Fibroblast of lung (primary cell): ENCODE measurements at regions not wholly inside any gene's neighbourhood (a gene's known extent, or its start where the extent isn't known, plus 50 kb on each side); places are given as distances from the start of the nearest gene placed in this dataset.

Source experiments
- DNase-seq, 2 donors: peaks; one replicate each; pipeline versions ENCODE4 v3.0.0 to v3.0.0-alpha.2; 2010; ENCODE audit warnings: low read depth in 2 of 2
- H2AFZ ChIP-seq: 2 replicates; pipeline ENCODE4 v1.5.1; 2012; ENCODE audit warnings: low read length, control low read depth, inconsistent platforms
- H3K27ac ChIP-seq: 2 replicates; pipeline ENCODE4 v1.5.1; 2011; ENCODE audit warnings: low read length, control low read depth; ENCODE audit not compliant: insufficient read depth
- H3K27me3 ChIP-seq: 2 replicates; pipeline ENCODE4 v1.5.1; 2011; ENCODE audit warnings: mild to moderate bottlenecking, low read length; ENCODE audit not compliant: control insufficient read depth, insufficient read depth
- H3K36me3 ChIP-seq: 2 replicates; pipeline ENCODE4 v1.5.1; 2011; ENCODE audit warnings: low read length; ENCODE audit not compliant: control insufficient read depth, insufficient read depth
- H3K4me1 ChIP-seq: 2 replicates; pipeline ENCODE4 v1.5.1; 2011; ENCODE audit warnings: low read length; ENCODE audit not compliant: control insufficient read depth, insufficient read depth; ENCODE audit errors: extremely low read depth
- H3K4me2 ChIP-seq: 2 replicates; pipeline ENCODE4 v1.5.1; 2011; ENCODE audit warnings: low read length, control low read depth; ENCODE audit not compliant: insufficient read depth; ENCODE audit errors: extremely low read depth
- H3K4me3 ChIP-seq, 4 experiments: fragments of 200-600 bp in 1 of 4; sonication (generic) in 1 of 4; replicated peaks in 1 of 4; 2 replicates each; pipeline ENCODE4 v1.5.1; 2011 to 2016; ENCODE audit warnings: low read length in 4 of 4, low read depth in 3 of 4, mild to moderate bottlenecking in 3 of 4, control low read depth in 2 of 4, inconsistent platforms in 1 of 4, mixed read lengths in 1 of 4; ENCODE audit not compliant: insufficient read depth in 1 of 4; ENCODE audit errors: control extremely low read depth in 1 of 4
- H3K79me2 ChIP-seq: 2 replicates; pipeline ENCODE4 v1.5.1; 2012; ENCODE audit warnings: mild to moderate bottlenecking, low read length, inconsistent platforms; ENCODE audit not compliant: control insufficient read depth, insufficient read depth
- H3K9ac ChIP-seq: 2 replicates; pipeline ENCODE4 v1.5.1; 2011; ENCODE audit warnings: mild to moderate bottlenecking, low read length, control low read depth; ENCODE audit not compliant: insufficient read depth
- H3K9me3 ChIP-seq: 2 replicates; pipeline ENCODE4 v1.5.1; 2012; ENCODE audit warnings: low read depth, low read length; ENCODE audit not compliant: control insufficient read depth, insufficient read depth
- H4K20me1 ChIP-seq: 2 replicates; pipeline ENCODE4 v1.5.1; 2011; ENCODE audit warnings: low read length; ENCODE audit not compliant: control insufficient read depth, insufficient read depth; ENCODE audit errors: extremely low read depth
- CTCF ChIP-seq, 2 donors: IDR thresholded peaks in 1 of 2; conservative IDR thresholded peaks in 1 of 2; 1 replicate in 1 of 2; 2 replicates in 1 of 2; pipeline ENCODE4 v1.5.1; 2011 to 2012; ENCODE audit warnings: low read length in 2 of 2, control low read depth in 1 of 2, inconsistent platforms in 1 of 2, low read depth in 1 of 2, mild to moderate bottlenecking in 1 of 2
- EZH2 ChIP-seq: IDR thresholded peaks from 2 replicates; pipeline ENCODE4 v1.5.1; 2012; ENCODE audit warnings: low read length, control low read depth, mild to moderate bottlenecking; ENCODE audit errors: missing control alignments

GRCh38 chr10:65213170-65213569, 1692.0 kb downstream of the REEP3 start:
- Histone ChIP-seq H3K4me3 (no peak overlapping the region), H3K36me3 (no peaks in the 10 kb centered on the region), H4K20me1 (no peaks in the 10 kb centered on the region), H3K79me2 (no peaks in the 10 kb centered on the region), H3K27ac (no peak overlapping the region), H3K9me3 (no peaks in the 10 kb centered on the region), H3K27me3 (no peaks in the 10 kb centered on the region), H2AFZ (no peak overlapping the region), H3K4me1 (no peaks in the 10 kb centered on the region), H3K9ac (no peak overlapping the region), H3K4me2 (no peak overlapping the region)
- DNase-seq = no peak
- TF ChIP-seq EZH2 (no peak), CTCF (conservative IDR thresholded peaks at IDR 0.05 in 1 of 2, IDR thresholded peaks at IDR 0.05 in 1 of 2; ENCODE audit: low read depth in 1 of 2, low read length in 2 of 2) (no peak)

GRCh38 chr10:65219444-65219843, 1698.2 kb downstream of the REEP3 start:
- no peak overlapping the region for H3K27ac ChIP-seq
- no peaks in the 10 kb centered on the region for H3K79me2 ChIP-seq
- no peaks in the 10 kb centered on the region for H4K20me1 ChIP-seq
- no peak for DNase-seq
- no peak overlapping the region for H3K4me2 ChIP-seq
- H3K36me3 ChIP-seq = no peaks in the 10 kb centered on the region
- H3K4me3 ChIP-seq = no peak overlapping the region
- no peaks in the 10 kb centered on the region for H3K9me3 ChIP-seq
- no peak overlapping the region for H3K9ac ChIP-seq
- H3K4me1 ChIP-seq = no peaks in the 10 kb centered on the region
- H3K27me3 ChIP-seq = no peaks in the 10 kb centered on the region
- H2AFZ ChIP-seq = no peak overlapping the region
- TF ChIP-seq CTCF (conservative IDR thresholded peaks at IDR 0.05 in 1 of 2, IDR thresholded peaks at IDR 0.05 in 1 of 2; ENCODE audit: low read depth in 1 of 2, low read length in 2 of 2) = no peak
- no peak for TF ChIP-seq EZH2

- no peaks in the 10 kb centered on the region for H3K27me3 ChIP-seq
- DNase-seq = no peak
Observed at GRCh38 chr10:65231148-65231547, 1694.7 kb upstream of the LRRTM3 start.

More at GRCh38 chr10:65231148-65231547, 1694.7 kb upstream of the LRRTM3 start:
- no peak overlapping the region for H3K4me3 ChIP-seq
- H3K36me3 ChIP-seq = no peaks in the 10 kb centered on the region
- H3K4me2 ChIP-seq = no peak overlapping the region
- TF ChIP-seq EZH2 (no peak), CTCF (conservative IDR thresholded peaks at IDR 0.05 in 1 of 2, IDR thresholded peaks at IDR 0.05 in 1 of 2; ENCODE audit: low read depth in 1 of 2, low read length in 2 of 2) (no peak)
- H2AFZ ChIP-seq = no peak overlapping the region
- no peaks in the 10 kb centered on the region for H3K4me1 ChIP-seq
- no peaks in the 10 kb centered on the region for H3K9me3 ChIP-seq
- H3K79me2 ChIP-seq = no peaks in the 10 kb centered on the region
- no peak overlapping the region for H3K9ac ChIP-seq
- no peaks in the 10 kb centered on the region for H4K20me1 ChIP-seq
- H3K27ac ChIP-seq = no peak overlapping the region
